Femur (tissue), 1 donor: ENCODE measurements at regions not wholly inside any gene's neighbourhood (a gene's known extent, or its start where the extent isn't known, plus 50 kb on each side); places are given as distances from the start of the nearest gene placed in this dataset.

ENCODE experiments used
- DNase-seq: peaks from one replicate; pipeline ENCODE4 v3.0.0-alpha.2; 2017

GRCh38 chr1:47672622-47673021, 234.8 kb downstream of the FOXD2 start:
- DNase-seq, result no peak

GRCh38 chr1:47674189-47674588, 236.3 kb downstream of the FOXD2 start:
- no peak for DNase-seq

GRCh38 chr1:47675047-47675675, 237.3 kb downstream of the FOXD2 start:
- DNase-seq, result peak; percentile 2

GRCh38 chr1:47675721-47676120, 237.9 kb downstream of the FOXD2 start:
- DNase-seq, result peak; percentile 6

- no peak for DNase-seq
Measured at GRCh38 chr1:47676311-47677054, 238.6 kb downstream of the FOXD2 start.

- DNase-seq, result peak; percentile 16
Measured at GRCh38 chr1:47677241-47677940, 239.5 kb downstream of the FOXD2 start.

GRCh38 chr1:47678464-47678980, 240.7 kb downstream of the FOXD2 start:
- peak; percentile 5 for DNase-seq

GRCh38 chr1:47679301-47679791, 241.5 kb downstream of the FOXD2 start:
- DNase-seq, result no peak

GRCh38 chr1:47679826-47680225, 242.0 kb downstream of the FOXD2 start:
- no peak for DNase-seq

GRCh38 chr1:47680815-47681475, 243.1 kb downstream of the FOXD2 start:
- DNase-seq, result no peak

GRCh38 chr1:47681735-47682134, 243.9 kb downstream of the FOXD2 start:
- no peak for DNase-seq

GRCh38 chr1:47682198-47682597, 244.4 kb downstream of the FOXD2 start:
- no peak for DNase-seq

GRCh38 chr1:47682786-47683350, 245.0 kb downstream of the FOXD2 start:
- DNase-seq, result no peak

- DNase-seq, result no peak
Measured at GRCh38 chr1:47683401-47683800, 245.6 kb downstream of the FOXD2 start.

GRCh38 chr1:47684518-47684917, 246.7 kb downstream of the FOXD2 start:
- DNase-seq, result no peak

GRCh38 chr1:47684964-47685762, 247.3 kb downstream of the FOXD2 start:
- peak; percentile 76 for DNase-seq

GRCh38 chr1:47685763-47686066, 247.9 kb downstream of the FOXD2 start:
- no peak for DNase-seq

- no peak for DNase-seq
Measured at GRCh38 chr1:47686731-47687630, 249.1 kb downstream of the FOXD2 start.

- peak; percentile 34 for DNase-seq
Measured at GRCh38 chr1:47687631-47688460, 250.0 kb downstream of the FOXD2 start.
